GM19395 (cell line): ENCODE measurements at regions not wholly inside any gene's neighbourhood (a gene's known extent, or its start where the extent isn't known, plus 50 kb on each side); places are given as distances from the start of the nearest gene placed in this dataset.
"Not testable (repeated sequence)": the region's sequence is repeated elsewhere in the genome, so short reads cannot be mapped to it uniquely, and the experiment has no call there.

Experiments
- ATAC-seq: cut with Tn5 transposase; IDR thresholded peaks from one replicate; pipeline ENCODE4 v1.9.1; 2021; ENCODE audit warnings: mild to moderate bottlenecking, moderate library complexity; ENCODE audit not compliant: unreplicated experiment

DNA sequence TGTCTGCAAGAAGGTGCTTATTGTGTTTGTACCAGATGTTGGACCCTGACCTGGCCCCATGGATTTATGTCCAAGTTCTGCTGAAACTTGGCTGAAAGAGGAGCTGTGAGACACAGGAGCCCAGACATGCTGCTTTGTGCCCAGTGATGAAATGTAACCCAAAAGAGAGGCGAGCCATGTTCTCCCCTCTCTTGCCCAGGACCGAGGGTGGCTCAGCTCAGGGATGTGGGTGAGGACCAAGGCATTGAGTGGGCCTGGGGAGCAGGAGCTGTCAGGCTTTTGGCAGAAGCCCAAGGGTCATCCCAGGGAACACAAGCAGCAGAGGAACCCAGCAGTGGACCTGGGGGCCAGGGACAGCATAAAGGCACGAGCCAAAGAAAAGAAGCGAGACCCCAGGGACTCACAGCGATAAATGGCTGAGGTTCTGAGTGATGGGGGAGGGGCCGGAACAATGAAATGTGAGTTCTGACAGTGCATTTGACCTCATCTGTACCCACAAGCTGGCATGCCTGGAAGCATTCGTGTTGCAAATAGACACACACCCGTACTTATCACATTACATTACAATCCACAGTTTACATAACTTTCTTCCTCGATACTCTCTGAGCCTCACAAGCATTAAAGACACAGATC lies 363.4 kb upstream of the JARID2 start:
- no peak for ATAC-seq

DNA sequence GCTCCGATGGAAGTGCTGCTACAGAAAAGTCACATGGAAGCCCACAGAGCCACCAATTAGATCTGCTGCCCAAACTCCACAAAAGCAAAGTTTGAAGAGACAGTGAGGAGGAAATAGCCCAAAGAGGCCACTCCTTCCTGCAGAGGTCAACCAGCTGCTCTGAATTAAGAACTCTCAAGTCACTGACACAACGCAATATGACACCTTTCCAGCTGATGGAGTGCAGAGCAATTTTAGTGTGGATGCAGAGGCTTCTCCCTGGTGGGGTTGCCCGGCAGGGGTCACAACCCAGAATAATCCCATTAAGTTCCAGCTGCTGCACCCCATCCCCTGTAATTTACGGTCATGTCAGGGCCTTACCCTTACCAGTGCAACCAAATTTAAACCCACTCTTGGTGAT lies 361.9 kb upstream of the JARID2 start:
- no peak for ATAC-seq

DNA sequence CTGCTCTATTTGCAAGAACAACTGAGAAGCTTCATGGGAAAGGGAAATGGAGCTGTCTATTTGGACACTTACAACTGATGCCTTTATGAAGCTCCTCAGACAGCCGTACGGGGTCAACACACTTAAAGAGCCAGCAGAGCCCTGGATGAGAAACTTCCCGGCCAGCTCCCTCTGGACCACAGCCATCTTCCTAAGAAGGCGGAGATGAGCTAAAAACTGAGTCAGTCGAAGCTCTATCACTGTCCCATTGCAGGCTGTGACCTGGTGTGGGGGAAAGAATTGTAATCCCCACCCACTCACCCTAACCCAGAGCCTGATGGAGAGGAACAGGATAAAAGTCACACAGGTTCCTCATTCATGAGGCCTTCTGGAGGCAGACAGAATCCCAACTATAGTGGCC lies 360.4 kb upstream of the JARID2 start:
- no peak for ATAC-seq

DNA sequence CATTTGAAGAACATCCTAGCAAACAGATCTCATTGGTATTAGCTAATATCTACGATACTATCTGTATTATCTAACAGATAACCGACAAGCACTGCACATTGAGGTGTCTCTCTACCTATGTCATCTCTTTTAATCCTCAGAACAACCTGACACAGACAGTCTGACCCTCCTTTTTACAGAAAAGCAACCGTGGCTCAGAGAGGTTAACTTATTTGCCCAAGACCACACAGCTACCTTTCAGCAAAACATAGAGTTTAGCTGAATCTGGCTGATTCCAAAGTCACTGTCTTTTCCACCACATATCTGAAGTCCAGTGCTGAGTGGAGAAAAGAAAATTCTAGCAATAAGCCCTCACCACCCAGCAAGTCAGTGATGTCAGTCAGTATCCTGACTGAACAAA lies 358.7 kb upstream of the JARID2 start:
- no peak for ATAC-seq

DNA sequence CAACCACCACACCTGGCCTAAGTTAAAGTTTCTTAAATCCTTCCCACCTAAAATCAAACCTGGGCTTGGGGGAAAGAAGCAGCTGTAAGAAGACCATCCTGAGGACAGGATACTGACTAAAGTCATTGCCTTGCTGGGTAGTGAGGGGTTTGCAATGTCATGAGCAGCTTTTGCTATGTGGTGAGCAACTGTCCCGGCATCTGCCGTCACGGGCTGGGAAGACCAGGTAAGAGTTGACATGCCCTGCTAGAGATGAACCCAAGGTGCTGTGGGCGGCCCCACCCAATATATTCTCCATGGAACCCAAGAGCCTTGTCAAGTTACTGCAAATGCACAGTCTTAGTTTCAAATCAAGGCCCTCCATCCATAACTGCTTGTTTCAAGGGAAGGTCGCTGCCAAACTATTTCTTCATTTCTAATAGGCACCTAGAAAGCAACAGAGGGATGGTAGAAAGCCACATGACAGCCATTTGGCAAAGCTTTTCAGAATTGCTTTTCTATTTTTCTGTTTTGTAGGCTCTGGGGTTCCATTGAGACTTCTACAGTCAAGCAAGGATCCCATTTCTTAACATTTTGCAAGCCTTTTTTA lies 357.8 kb upstream of the JARID2 start:
- ATAC-seq, result no peak

DNA sequence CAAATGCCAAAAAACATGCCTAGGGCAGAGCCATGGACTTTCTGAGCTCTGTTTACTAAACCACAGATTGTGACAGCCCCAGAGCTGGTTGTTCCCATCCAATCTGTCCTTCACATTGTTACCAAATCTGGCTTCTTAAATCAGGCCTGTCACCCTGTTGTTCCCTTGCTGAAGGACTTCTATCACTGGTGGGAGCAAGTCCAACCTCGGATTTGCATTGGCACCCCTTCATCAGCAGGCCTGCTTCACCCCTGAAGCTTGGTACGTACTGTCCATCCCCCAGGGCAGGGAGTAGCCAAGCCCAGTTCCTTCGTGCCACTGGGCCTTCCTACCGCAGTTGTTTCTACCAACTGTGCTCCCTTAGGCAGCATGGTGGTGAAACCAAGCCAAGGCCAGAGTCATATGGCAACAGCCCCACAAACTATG lies 357.3 kb upstream of the JARID2 start:
- ATAC-seq, result no peak

DNA sequence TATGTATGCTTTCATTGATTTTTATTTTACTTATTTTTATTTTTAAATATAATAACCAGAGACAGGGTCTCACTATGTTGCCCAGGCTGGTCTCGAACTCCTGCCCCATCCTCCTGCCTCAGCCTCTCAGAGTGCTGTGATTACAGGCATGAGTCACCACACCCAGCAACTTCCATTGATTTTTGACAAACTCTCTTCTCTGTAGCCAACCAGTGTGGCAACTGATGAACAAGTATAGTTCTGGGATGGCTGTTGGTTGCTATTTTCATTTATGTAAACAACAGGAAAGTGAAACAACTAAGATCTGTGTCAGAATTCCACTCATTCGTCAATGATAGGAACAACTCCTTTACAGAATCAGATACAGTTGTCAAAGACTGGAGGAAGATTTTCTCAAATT lies 356.7 kb upstream of the JARID2 start:
- ATAC-seq, result no peak

DNA sequence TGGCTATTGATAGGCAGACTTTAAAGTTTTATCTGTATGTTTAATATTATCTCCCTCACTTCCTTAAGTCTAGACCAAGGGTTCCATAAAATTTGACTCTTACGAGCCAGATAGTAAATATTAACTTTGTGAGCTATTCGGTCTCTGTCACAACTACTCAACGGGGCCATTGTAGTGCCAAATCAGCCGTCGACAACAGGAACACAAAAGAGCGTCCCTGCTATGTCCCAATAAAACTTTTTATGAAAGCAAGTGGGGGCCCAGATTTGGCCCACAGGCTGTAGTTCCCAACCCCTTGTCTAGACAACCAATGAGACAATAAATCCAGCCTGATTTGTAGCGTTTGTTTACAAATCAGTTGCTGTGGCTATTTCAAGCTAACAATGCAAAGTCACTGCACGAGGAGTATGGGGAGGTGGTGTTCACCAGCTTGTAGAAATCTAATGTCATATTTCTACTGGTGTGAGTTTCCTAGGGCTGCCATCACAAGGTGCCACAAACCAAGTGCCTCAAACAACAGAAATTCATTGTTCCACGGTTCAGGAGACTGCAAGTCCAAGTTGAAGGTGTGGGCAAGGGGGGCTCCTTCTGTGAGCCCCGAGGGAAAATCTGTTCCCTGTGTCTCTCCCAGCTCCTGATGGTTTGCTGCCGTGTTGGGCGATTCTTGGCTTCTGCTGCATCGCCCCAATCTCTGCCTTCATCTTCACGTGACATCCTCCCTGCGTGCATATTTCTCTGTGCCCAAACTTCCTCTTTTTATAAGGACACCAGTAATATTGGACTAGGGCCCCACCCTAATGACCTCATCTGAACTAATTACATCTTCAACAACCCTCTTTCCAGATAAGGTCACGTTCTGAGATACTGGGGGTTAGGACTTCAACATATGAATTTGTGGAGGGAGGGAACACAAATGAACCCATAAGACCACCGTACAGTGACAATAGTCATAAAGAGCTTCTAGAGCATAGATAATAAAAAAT lies 356.0 kb upstream of the JARID2 start:
- no peak for ATAC-seq

DNA sequence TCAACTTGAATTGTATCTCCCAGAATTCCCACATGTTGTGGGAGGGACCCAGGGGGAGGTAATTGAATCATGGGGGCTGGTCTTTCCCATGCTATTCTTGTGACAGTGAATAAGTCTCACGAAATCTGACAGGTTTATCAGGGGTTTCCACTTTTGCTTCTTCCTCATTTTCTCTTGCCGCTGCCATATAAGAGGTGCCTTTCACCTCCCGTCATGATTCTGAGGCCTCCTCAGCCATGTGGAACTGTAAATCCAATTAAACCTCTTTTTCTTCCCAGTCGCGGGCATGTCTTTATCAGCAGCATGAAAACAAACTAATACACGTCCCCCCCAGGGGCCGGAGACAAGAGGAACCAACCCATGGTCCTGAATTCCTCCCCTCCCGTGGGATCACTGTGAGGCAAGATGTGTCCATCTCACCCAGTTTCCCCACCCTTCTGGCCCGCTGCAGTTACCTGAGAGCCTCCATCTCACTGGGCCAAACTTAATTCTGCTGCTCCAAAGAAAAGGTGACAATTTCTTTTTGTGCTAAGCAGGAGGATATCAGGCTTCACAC lies 354.0 kb upstream of the JARID2 start:
- not testable (repeated sequence) for ATAC-seq

DNA sequence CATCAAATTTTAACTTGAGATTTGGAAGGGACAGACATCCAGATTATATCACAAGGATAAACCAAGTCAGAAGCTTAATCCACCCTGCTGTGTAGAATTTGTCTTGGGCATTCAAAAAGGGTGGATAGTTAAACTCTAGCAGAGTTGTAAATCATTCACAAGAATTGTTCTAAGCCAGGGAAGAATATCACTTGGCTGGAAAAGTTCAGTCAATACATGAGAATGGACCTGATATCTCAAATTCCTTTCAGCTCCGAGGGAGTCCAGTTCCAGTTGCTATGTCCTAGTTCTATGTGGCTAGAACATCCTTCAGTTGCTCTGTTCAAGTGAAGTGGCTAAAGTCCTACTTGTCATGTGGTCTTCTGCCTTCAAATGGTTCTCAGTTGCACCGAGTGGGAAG lies 351.8 kb upstream of the JARID2 start:
- no peak for ATAC-seq

DNA sequence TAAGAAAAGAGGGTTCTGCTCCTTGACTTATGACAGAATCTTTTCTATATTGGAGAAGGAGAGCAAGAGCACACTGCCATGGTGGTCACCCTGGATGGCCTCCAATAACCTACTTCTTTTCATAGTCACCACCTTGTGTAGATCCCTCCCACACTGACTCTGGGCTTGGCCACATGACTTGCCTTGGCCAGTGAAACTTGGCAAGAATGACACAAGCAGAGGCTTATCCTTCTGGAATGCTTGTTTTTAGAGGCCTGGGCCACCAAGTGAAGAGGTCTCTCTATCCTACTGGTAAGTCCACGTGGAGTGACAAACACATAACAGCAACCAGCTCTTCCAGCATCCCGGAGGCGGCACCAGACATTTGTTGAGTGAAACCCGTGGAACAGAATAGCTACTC lies 349.4 kb upstream of the JARID2 start:
- ATAC-seq, result no peak

DNA sequence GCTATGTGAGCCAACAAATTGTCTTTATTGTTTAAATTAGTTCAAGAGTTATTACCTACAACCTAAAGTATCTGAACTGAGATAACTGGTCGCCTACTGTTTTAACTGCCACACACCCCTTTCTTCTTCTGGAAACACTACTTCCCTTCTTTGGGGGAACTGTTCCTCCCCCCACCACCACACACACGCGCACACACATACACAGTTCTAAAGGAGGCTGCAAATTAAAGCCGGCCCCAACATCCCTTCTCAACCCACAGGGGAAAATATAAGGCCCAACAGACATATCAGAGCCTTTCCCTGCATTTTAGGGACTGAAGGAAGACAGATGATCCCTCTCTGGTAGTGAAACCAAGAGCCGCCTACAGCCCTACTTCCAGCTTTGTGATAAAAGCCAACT lies 348.0 kb upstream of the JARID2 start:
- ATAC-seq, result no peak

DNA sequence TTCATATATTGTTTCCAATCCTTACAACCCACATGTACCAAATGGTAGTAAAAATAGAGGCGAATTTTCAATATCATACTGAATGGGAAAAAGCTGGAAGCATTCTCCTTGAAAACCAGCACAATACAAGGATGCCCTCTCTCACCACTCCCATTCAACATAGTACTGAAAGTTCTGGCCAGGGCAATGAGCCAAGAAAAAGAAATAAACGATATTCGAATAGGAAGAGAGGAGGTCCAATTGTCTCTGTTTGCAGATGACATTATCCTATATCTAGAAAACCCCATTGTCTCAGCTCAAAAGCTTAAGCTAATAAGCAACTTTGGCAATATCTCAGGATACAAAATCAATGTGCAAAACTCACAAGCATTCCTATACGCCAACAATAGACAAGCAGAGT lies 346.4 kb upstream of the JARID2 start:
- not testable (repeated sequence) for ATAC-seq

DNA sequence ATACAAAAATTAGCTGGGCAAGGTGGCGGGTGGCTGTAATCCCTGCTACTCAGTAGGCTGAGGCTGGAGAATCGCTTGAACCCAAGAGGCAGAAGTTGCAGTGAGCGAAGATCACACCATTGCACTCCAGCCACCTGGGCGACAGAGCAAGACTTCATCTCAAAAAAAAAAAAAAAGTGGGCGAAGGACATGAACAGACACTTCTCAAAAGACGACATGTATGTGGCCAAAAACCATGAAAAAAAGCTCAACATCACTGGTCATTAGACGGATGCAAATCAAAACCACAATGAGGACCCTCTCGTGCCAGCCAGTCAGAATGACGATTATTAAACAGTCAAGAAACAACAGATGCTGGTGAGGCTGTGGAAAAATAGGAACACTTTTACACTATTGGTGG lies 344.9 kb upstream of the JARID2 start:
- ATAC-seq, result no peak

DNA sequence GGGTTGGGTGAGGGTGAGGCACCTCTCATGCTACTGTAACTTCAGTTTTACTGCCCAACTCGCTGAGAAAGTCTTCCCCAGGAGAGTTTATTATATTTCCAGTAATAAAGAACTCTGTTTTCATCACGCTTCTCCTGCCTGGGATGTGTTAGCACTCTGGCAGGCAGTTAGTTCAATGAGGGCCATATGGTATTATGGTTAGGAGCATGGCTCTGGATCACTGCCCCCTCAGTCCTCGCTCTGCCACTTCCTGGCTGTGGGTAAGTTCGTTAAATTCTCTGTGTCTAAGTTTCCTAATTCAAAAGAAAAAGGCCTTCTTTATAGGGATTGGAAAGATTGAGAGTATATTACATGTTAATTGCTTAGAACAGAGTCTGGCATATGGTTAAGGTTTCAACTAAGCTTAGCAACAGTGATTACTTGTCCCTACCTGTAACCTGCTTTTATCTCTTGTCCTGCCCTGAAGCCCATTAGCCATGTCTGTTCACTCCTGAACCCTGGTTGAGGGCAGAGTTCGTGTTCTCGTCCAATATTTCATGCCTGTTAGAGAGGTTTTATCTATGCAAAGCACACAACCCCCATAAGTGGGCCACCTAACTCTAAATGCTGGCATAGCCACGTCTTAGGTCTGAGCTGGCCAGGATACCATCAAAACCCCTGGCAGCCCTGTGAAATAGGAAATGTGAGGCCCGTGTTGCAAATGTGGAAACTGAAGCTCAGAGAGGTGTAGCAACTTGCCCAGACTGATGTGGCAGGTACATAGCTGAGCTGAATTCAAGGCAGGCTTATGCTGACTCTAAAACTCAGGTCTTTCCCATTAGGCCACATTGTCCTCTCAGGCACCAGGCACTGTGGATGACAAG lies 342.5 kb upstream of the JARID2 start:
- no peak for ATAC-seq

DNA sequence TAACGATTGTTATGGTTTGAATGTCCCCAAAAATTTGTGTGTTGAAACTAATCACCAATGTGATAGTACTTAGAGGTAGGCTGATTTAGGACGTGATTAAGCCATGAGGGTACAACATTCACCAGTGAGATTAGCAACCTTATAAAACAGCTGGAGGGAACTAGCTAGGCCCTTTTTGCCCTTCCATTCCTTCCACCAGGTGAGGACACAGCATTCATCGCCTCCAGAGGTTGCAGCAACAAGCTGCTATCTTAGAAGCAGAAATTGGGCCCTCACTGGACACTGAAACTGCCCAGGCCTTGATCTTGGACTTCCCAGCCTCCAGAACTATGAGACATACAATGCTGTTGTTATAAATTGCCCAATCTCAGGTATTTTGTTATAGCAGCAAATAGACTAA lies 340.7 kb upstream of the JARID2 start:
- ATAC-seq, result no peak

DNA sequence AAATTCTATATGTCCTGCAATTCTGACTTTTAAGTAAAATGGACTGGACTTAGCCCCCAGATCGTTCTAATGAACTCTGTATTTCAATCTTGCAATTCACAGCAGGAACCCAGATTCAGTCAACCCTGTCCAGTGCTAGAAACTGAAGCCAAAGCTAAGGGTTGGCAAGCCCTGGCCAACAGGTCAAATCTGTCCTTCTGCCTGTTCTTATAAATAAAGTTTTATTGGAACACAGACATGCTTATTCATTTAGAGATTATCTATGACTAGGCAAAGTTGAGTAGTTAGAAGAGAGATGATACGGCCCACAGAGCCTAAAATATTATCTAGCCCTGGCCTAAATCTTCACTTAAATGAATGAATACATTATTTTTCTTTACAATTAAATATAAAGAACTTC lies 339.2 kb upstream of the JARID2 start:
- no peak for ATAC-seq

DNA sequence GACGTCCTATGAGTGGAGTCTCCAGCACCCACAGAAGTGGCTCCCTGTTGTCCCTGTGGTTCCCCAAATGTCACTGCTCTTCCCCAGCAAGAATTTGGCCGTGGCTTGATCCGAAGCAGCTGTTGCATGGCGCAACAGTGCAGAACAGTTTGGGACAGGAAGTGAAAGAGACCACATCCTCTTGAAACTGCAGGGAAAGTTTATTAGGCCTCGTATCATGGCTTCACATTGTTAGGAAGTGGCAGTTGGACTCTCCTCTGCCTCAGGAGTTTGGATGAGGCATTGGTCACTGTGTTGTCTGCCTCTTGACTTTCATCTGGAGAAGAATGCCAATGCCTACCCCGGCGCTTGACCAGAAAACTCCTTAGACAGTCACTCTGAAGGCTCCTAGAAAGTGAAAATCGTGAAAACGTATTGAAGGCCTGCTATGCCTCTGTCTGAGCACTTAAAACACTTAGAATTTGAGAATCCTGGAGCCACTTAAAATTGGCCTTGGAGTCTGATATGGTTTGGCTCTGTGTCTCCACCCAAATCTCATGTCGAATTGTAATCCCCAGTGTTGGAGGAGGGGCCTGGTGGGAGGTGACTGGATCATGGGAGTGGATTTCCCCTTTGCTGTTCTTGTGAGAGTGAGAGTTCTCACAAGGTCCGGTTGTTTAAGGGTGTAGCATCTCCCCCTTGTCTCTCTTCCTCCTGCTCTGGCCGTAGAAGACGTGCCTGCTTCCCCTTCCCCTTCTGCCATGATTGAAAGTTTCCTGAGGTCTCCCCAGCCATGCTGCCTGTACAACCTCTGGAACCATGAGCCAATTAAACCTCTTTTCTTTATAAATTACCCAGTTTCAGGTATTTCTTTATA lies 334.9 kb upstream of the JARID2 start:
- peak; percentile 91 for ATAC-seq

DNA sequence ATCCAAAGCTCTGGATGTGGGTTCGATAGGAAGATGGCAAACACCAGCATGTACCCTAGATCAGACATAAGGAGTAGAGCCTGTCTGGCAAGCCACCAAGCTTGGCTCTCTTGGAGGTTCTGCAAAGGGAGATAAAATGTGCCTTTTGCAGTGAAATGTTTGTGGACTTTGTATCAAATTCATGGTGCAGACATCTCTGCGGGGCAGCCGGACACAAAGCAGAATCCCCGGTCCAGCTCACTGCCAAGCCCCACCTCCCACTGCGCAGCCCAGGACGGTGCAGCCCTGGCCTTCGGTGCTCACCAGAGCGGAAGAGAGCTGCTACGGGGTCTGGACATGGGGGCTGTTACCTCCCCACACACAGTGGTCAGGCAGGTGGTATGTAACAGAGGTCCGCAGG lies 333.6 kb upstream of the JARID2 start:
- no peak for ATAC-seq

DNA sequence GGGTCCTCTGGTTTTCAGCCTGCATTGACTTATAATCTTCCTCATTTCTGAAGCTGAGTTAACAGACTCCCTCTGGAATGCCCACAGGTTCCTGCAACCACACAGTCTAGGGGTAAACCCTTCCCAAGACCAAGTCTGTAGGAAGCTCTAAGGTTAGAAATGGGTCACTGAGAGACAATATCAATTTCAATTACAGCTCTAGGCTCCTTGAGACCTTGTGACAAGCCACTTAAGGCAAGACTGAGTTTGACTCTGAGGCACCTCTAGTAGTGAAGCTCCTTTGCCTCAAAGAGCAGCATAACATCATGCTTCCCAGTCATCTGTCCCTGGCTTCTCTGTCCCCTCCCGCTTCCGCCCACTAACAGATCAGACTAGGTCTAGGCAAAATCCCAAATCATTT lies 333.2 kb upstream of the JARID2 start:
- ATAC-seq, result no peak
